Upper lobe of left lung (tissue), 6 donors: ENCODE measurements at regions not wholly inside any gene's neighbourhood (a gene's known extent, or its start where the extent isn't known, plus 50 kb on each side); places are given as distances from the start of the nearest gene placed in this dataset.
"Not testable (repeated sequence)": the region's sequence is repeated elsewhere in the genome, so short reads cannot be mapped to it uniquely, and the experiment has no call there.

Experiments
- ATAC-seq, 2 donors: fragments of 200-7000 bp; cut with Tn5 transposase; one replicate each; pipeline ENCODE4 v1.9.1; 2022; ENCODE audit warnings: mild to moderate bottlenecking in 2 of 2, moderate library complexity in 2 of 2; ENCODE audit not compliant: low FRiP score in 2 of 2
- DNase-seq, 2 donors: peaks; one replicate each; pipeline ENCODE4 v3.0.0-alpha.2; 2019 to 2020
- H3K27ac ChIP-seq, 4 donors: fragments of 200-600 bp; sonication (generic); one replicate each; pipeline ENCODE4 v1.5.1; 2016 to 2019
- H3K27me3 ChIP-seq, 4 donors: fragments of 200-600 bp; sonication (generic); one replicate each; pipeline ENCODE4 v1.5.1; 2017 to 2019
- H3K36me3 ChIP-seq, 4 donors: fragments of 200-600 bp; sonication (generic); one replicate each; pipeline ENCODE4 v1.5.1; 2016 to 2019
- H3K4me1 ChIP-seq, 4 donors: fragments of 200-600 bp; sonication (generic); one replicate each; pipeline ENCODE4 v1.5.1; 2018 to 2019
- H3K4me3 ChIP-seq, 4 donors: fragments of 200-600 bp; sonication (generic); one replicate each; pipeline ENCODE4 v1.5.1; 2017 to 2019; ENCODE audit warnings: mild to moderate bottlenecking in 2 of 4, moderate library complexity in 1 of 4
- H3K9me3 ChIP-seq, 4 donors: fragments of 200-600 bp; sonication (generic); one replicate each; pipeline ENCODE4 v1.5.1; 2018 to 2019
- EP300 ChIP-seq, 4 donors: sonication (generic); formaldehyde crosslinking; IDR thresholded peaks; one replicate each; pipeline ENCODE4 v1.5.1; 2017; ENCODE audit warnings: antibody characterized with exemption in 4 of 4, control low read depth in 2 of 4
- POLR2A ChIP-seq, 4 donors: fragments of 450-650 bp; IDR thresholded peaks; one replicate each; pipeline ENCODE4 v1.5.1; 2016 to 2017; ENCODE audit warnings: antibody characterized with exemption in 4 of 4, mild to moderate bottlenecking in 2 of 4
- POLR2AphosphoS5 ChIP-seq, 2 donors: sonication (generic); formaldehyde crosslinking; IDR thresholded peaks; one replicate each; pipeline ENCODE4 v1.5.1; 2017; ENCODE audit warnings: antibody characterized with exemption in 2 of 2
- WGBS, 2 donors: methylation state at CpG; one replicate each; pipeline ENCODE4 v1.1.5; 2017 to 2018; 5-methylcytosine and 5-hydroxymethylcytosine counted together
- TF ChIP-seq, protein P1 (sequence below), 6 experiments: fragments of 450-650 bp in 4 of 6; fragments of 200-600 bp in 2 of 6; sonication (generic) in 2 of 6; IDR thresholded peaks; one replicate each; pipeline ENCODE4 v1.5.1; 2016 to 2019; ENCODE audit warnings: antibody characterized with exemption in 6 of 6
- donor health status: DM: no; HTN: no; CAD: no; lungs with moderate emphysema.
- donor health status: DM: no; HTN: yes; CAD: no; lungs with severe emphysema.

DNA sequence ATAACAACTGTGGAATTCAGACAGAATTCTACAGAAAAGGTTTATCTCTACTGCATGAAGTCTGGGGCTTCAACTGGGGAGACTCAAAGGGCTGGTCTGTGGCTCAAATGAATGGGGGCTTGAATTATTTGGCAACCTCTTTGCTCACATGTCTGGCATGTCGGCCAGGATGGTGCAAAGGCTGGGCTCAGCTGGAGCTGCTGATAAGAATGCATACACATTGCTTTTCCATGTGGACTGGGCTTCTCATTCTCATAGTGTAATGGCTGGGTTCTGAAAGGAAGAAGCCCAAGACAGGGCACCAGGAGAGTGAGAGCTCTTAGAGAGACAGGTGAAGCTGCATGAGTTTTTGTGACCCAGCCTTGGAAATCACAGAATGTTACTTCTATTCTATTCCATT, 194.3 kb upstream of the SGO1 start:
- WGBS, 2 donors = 41 to 82% methylated on average over 1 of the region's 1 CpG
- TF ChIP-seq POLR2A (IDR thresholded peaks at IDR 0.05) (no peak), POLR2AphosphoS5 (IDR thresholded peaks at IDR 0.05) (no peak), EP300 (IDR thresholded peaks at IDR 0.05) (no peak)
- TF ChIP-seq, protein P1, sequence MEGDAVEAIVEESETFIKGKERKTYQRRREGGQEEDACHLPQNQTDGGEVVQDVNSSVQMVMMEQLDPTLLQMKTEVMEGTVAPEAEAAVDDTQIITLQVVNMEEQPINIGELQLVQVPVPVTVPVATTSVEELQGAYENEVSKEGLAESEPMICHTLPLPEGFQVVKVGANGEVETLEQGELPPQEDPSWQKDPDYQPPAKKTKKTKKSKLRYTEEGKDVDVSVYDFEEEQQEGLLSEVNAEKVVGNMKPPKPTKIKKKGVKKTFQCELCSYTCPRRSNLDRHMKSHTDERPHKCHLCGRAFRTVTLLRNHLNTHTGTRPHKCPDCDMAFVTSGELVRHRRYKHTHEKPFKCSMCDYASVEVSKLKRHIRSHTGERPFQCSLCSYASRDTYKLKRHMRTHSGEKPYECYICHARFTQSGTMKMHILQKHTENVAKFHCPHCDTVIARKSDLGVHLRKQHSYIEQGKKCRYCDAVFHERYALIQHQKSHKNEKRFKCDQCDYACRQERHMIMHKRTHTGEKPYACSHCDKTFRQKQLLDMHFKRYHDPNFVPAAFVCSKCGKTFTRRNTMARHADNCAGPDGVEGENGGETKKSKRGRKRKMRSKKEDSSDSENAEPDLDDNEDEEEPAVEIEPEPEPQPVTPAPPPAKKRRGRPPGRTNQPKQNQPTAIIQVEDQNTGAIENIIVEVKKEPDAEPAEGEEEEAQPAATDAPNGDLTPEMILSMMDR (IDR thresholded peaks at IDR 0.05) = no peak

DNA sequence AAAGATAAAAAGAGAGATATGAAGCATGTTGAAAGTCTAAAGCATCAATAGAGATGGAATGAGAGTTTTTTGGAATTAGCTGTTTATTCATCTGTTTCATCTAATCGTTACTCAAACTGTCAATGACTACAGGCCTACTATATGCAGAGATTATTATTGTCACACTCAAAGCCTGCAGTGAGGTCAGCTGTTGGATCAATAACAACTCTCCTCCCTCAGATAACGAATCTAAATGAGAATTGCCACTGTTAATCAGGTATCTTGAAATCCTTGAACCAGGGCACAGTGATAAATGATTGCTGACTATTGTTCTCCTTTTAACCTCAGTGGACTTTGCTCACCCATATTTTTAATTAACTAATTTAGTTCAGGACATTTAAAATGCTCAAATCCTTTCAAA, 192.3 kb upstream of the SGO1 start:
- Histone ChIP-seq H3K36me3 (no peaks in the 10 kb centered on the region), H3K27ac (no peak overlapping the region), H3K27me3 (no peaks in the 10 kb centered on the region), H3K4me1 (no peaks in the 10 kb centered on the region), H3K9me3 (no peaks in the 10 kb centered on the region), H3K4me3 (no peak overlapping the region)
- TF ChIP-seq POLR2A (IDR thresholded peaks at IDR 0.05) = no peak
- TF ChIP-seq EP300 (IDR thresholded peaks at IDR 0.05) = no peak
- TF ChIP-seq, protein P1 (IDR thresholded peaks at IDR 0.05) = no peak
- no peak for TF ChIP-seq POLR2AphosphoS5 (IDR thresholded peaks at IDR 0.05)
- WGBS, 2 donors = 53 to 66% methylated on average over 2 of the region's 2 CpGs
- DNase-seq = no peak
- no peak for ATAC-seq

More for the DNA sequence above, 194.3 kb upstream of the SGO1 start:
- Histone ChIP-seq H3K27me3 (no peaks in the 10 kb centered on the region), H3K4me3 (no peak overlapping the region), H3K36me3 (no peaks in the 10 kb centered on the region), H3K4me1 (no peaks in the 10 kb centered on the region), H3K9me3 (no peaks in the 10 kb centered on the region), H3K27ac (no peak overlapping the region)
- DNase-seq (no peak), ATAC-seq (no peak)

- no peaks in the 10 kb centered on the region for H3K4me1 ChIP-seq
- H3K27me3 ChIP-seq = no peaks in the 10 kb centered on the region
- no peaks in the 10 kb centered on the region for H3K9me3 ChIP-seq
- H3K36me3 ChIP-seq = no peaks in the 10 kb centered on the region
- H3K27ac ChIP-seq = no peak overlapping the region
- no peak overlapping the region for H3K4me3 ChIP-seq
- no peak for DNase-seq
- no peak for TF ChIP-seq POLR2AphosphoS5 (IDR thresholded peaks at IDR 0.05)
- TF ChIP-seq POLR2A (IDR thresholded peaks at IDR 0.05) = no peak
- TF ChIP-seq EP300 (IDR thresholded peaks at IDR 0.05) = no peak
- TF ChIP-seq, protein P1 (IDR thresholded peaks at IDR 0.05) = no peak
- ATAC-seq = no peak
Measured at GRCh38 chr3:20376665-20377217, 190.7 kb upstream of the SGO1 start.

- Histone ChIP-seq H3K4me3 (no peak overlapping the region), H3K9me3 (no peaks in the 10 kb centered on the region), H3K36me3 (no peaks in the 10 kb centered on the region), H3K27me3 (no peaks in the 10 kb centered on the region), H3K27ac (no peak overlapping the region), H3K4me1 (no peaks in the 10 kb centered on the region)
- no peak for TF ChIP-seq POLR2AphosphoS5 (IDR thresholded peaks at IDR 0.05)
- no peak for TF ChIP-seq EP300 (IDR thresholded peaks at IDR 0.05)
- DNase-seq (no peak), ATAC-seq (no peak)
- 47 to 91% methylated on average over 2 of the region's 2 CpGs for WGBS, 2 donors
Measured at GRCh38 chr3:20375302-20375701, 189.3 kb upstream of the SGO1 start.

DNA sequence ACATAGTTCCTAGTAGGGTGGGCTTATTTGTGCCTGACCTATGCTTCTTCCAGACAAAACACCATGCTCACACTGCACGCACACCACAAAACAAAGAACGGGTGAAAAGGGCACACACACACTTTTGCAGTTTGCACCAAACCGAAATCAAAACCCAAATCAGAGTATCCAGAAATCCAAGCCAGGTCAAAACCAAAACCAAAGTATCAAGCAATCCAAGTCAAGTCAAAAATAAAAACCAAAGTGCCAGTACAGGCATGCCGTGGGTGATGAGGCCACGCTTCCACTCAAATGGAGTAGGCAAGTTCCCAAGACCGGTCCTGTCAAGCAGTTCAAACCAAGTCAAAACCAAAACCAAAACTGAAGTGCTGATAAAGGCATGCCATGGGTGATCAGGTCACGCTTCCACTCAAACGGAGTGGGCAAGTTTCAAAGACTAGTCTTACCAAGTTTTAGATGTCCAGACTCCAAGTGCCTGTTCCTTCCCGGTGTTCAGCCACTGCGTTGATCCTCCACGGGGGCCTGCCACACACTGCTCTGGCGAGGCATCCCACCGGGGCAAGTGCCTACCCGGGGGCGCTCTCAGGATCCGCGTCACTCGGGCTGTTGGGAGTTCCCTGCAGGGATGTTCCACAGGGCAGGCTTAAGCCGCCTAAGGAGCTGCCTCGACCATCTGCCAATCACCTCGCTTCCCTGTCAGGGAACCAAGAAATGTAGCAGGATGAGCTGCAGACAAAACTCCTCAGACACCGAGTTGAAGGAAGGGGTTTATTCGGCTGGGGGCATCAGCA, 184.5 kb upstream of the SGO1 start:
- 93 to 94% methylated on average over 22 of the region's 23 CpGs for WGBS, 2 donors
- not testable (repeated sequence) for H3K9me3 ChIP-seq, H3K36me3 ChIP-seq

GRCh38 chr3:20361000-20361399, 175.0 kb upstream of the SGO1 start:
- no peak overlapping the region for H3K27ac ChIP-seq
- ATAC-seq = no peak
- no peaks in the 10 kb centered on the region for H3K9me3 ChIP-seq
- no peak for DNase-seq
- TF ChIP-seq, protein P1 (IDR thresholded peaks at IDR 0.05) = no peak
- TF ChIP-seq EP300 (IDR thresholded peaks at IDR 0.05) = no peak
- no peak for TF ChIP-seq POLR2A (IDR thresholded peaks at IDR 0.05)
- no peaks in the 10 kb centered on the region for H3K4me1 ChIP-seq
- 93% methylated on average over 3 of the region's 3 CpGs for WGBS, 2 donors
- no peak overlapping the region for H3K4me3 ChIP-seq
- no peaks in the 10 kb centered on the region for H3K27me3 ChIP-seq
- no peaks in the 10 kb centered on the region for H3K36me3 ChIP-seq

More for the DNA sequence above, 184.5 kb upstream of the SGO1 start:
- not testable (repeated sequence) for ATAC-seq, H3K27ac ChIP-seq, H3K4me3 ChIP-seq, H3K4me1 ChIP-seq, H3K27me3 ChIP-seq
- peak in 1 of 2 donors; percentile 46 for DNase-seq
